ENCODE measurements at regions not wholly inside any gene's neighbourhood (a gene's known extent, or its start where the extent isn't known, plus 50 kb on each side); places are given as distances from the start of the nearest gene placed in this dataset.

DNA sequence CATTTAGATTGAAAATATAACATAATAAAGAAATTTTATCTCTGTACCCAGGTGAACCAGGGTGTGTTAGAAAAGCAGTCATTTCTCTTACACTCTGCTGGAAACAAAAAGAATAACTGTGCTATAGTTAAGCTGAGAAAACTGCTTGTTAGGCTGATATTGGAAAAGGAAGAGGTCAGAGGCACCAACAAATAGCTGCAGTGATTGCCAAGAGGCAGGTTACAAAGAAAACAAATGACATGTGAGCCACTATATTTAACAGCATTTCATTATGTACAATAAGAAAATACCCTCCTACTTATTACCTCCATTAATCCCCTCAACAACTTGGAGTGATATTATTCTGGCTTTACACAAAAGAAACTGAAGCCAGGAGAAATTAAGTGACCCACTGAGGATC lies 607.9 kb upstream of the TLE4 start:
- H3K4me1 ChIP-seq, result no peaks in the 10 kb centered on the region
- no peak for DNase-seq
- no peak for TF ChIP-seq CTCF (IDR thresholded peaks at IDR 0.05)
- no peaks in the 10 kb centered on the region for H3K36me3 ChIP-seq
- H3K4me3 ChIP-seq, result no peak overlapping the region
- H3K9me3 ChIP-seq, result peaks cover 0 to 10% (median 3%) of the 10 kb centered on the region in 3 donors
- no peak overlapping the region for H3K27ac ChIP-seq
- intact Hi-C loops (cut with DNase I; ENCODE audit: low total_unique reads), result no loop called here
- no peaks in the 10 kb centered on the region for H3K27me3 ChIP-seq

- Histone ChIP-seq H3K27ac (no peak overlapping the region), H3K4me1 (no peaks in the 10 kb centered on the region), H3K27me3 (no peaks in the 10 kb centered on the region), H3K4me3 (no peak overlapping the region), H3K9me3 (no peaks in the 10 kb centered on the region), H3K36me3 (no peaks in the 10 kb centered on the region)
- DNase-seq, result no peak
- intact Hi-C loops (cut with DNase I; ENCODE audit: low total_unique reads), result no loop called here
- TF ChIP-seq CTCF (IDR thresholded peaks at IDR 0.05), result no peak
Measured at GRCh38 chr9:78967596-78968217, 604.1 kb upstream of the TLE4 start.

GRCh38 chr9:78970375-78970774 lies 601.4 kb upstream of the TLE4 start:
- Histone ChIP-seq H3K4me3 (no peak overlapping the region), H3K27me3 (no peaks in the 10 kb centered on the region), H3K4me1 (no peaks in the 10 kb centered on the region), H3K9me3 (no peaks in the 10 kb centered on the region), H3K27ac (no peak overlapping the region), H3K36me3 (no peaks in the 10 kb centered on the region)
- TF ChIP-seq CTCF (IDR thresholded peaks at IDR 0.05), result no peak
- DNase-seq, result no peak
- intact Hi-C loops (cut with DNase I; ENCODE audit: low total_unique reads), result no loop called here

DNA sequence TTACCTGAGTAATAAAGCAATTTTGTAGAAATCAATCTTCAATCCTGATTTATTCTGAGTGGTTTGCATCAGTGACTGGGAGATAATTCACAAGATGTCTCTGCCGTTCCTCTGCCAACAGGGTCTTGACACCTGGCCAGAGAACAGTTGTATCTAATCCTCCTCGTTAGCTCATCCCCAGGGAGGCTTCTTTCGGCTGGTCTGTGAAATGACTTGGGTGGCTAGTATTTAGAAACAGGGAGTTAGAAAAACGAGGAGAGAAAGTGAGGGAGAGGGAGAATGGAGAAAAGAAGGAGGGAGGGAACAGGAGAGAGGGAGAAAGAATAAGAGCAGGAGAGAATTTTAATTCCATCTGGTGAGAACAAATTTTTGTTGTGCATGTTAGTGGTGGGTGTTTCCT lies 600.2 kb upstream of the TLE4 start:
- no peaks in the 10 kb centered on the region for H3K27me3 ChIP-seq
- no peaks in the 10 kb centered on the region for H3K4me1 ChIP-seq
- H3K27ac ChIP-seq, result no peak overlapping the region
- H3K4me3 ChIP-seq, result no peak overlapping the region
- H3K9me3 ChIP-seq, result no peaks in the 10 kb centered on the region
- H3K36me3 ChIP-seq, result no peaks in the 10 kb centered on the region
- DNase-seq, result no peak
- no peak for TF ChIP-seq CTCF (IDR thresholded peaks at IDR 0.05)
- intact Hi-C loops (cut with DNase I; ENCODE audit: low total_unique reads), result no loop called here

GRCh38 chr9:78972303-78972999 lies 599.3 kb upstream of the TLE4 start:
- Histone ChIP-seq H3K27me3 (no peaks in the 10 kb centered on the region), H3K4me1 (no peaks in the 10 kb centered on the region), H3K9me3 (no peaks in the 10 kb centered on the region), H3K36me3 (no peaks in the 10 kb centered on the region), H3K27ac (no peak overlapping the region), H3K4me3 (no peak overlapping the region)
- intact Hi-C loops (cut with DNase I; ENCODE audit: low total_unique reads), result no loop called here
- DNase-seq, result no peak
- TF ChIP-seq CTCF (IDR thresholded peaks at IDR 0.05), result no peak
